Inferior parietal cortex (tissue), 1 donor: ENCODE measurements at regions not wholly inside any gene's neighbourhood (a gene's known extent, or its start where the extent isn't known, plus 50 kb on each side); places are given as distances from the start of the nearest gene placed in this dataset.

ENCODE experiments used
- DNase-seq: peaks from one replicate; pipeline ENCODE4 v3.0.0-alpha.2; 2016; ENCODE audit errors: extremely low spot score

DNA sequence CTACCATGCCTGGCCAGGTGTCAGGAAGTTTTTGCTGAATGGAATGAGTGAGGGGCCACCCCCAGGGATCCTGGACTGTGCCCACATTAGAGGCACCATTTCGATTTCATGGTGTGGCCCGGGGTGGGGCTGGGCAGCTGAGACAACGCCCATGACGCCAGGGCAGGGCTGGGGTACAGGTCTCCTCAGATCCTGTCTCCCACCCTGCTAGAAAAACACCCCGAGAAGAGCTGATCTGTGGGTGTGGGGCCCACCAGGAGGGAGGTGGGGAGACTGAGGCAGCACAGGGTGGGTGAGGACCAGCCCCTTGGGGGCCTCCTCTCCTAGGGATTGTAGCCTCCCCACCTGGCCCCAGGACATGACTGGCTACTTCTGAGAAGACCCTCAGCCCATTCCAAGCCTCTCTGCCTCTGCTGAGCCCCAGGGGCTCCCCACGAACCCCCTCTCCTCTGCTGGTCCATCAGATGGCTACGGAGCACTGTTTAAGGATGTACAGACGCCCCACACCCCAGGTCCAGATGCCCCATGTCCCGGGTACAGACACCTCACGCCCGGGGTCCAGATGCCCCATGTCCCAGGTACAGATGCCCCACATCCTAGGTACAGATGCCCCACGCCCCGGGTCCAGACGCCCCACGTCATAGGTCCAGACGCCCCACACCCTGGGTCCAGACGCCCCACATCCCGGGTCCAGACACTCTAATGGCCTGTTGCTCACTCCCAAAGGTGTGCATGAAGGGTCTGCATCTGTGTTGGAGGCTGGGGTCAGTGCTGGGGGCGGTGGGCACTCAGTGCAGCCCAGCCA lies 99.4 kb downstream of the MICALL2 start:
- DNase-seq, result no peak

DNA sequence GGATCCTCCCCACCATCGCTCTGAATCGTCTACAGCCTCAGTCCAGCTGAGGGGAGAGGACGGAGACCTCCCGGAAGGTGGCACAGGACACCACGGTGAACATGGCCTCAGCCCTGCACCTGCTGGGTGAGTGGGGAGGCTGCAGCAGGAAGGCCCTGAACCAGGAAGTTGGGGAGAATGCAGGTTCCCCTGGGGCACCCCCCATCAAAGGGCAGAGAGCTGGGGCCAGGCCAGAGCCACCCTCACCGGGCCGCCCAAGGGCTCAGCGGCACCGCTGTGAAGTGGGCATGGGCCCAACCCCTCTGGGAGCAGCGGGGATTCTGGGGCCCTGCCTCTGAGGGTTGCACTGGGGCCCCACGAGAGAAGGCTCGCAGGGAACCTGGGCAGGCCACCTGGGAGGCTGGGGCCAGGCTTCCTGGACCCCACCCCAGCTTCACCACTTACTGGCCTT lies 98.7 kb downstream of the MICALL2 start:
- no peak for DNase-seq

GRCh38 chr7:1361016-1361755 lies 98.1 kb downstream of the MICALL2 start:
- no peak for DNase-seq

DNA sequence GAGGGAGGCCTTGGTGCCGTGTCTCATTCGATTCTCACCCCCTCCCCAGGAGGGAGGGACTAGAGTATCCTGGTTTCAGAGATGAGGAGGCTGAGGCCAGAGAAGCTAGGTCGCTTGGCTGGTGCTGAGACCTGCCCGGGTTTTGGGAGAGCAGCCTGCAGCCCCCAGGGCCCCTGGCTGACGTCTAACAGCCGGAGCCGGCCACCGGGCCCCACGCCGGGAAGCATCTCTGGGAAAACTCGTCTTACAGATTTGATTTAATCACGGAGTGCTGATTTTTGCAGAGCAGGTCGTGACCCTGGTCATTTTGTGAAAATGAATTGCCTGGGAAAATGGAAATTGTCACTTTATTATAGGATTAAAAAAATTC lies 97.5 kb downstream of the MICALL2 start:
- no peak for DNase-seq

DNA sequence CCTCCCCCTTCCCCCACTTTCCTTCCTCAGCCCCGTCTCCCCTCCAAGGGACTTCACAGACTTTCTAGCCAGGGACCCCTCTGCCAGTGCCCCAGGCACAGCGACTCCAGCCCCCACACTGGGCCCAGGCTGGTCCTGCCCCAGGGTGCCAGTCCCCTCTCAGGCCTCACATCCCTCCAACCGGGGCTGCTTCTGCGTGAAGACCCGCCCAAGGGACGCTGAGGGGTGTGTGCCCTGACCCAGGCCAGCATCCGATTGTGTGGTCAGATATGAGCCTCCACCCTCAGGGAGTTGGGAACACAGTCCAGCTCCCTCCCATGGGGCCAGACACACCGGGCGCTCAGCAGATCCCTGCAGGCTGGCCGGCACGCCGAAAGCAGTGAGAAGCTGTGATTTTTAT lies 97.0 kb downstream of the MICALL2 start:
- no peak for DNase-seq

GRCh38 chr7:1364068-1364905 lies 95.0 kb downstream of the MICALL2 start:
- DNase-seq, result no peak

GRCh38 chr7:1364906-1365570 lies 94.2 kb downstream of the MICALL2 start:
- DNase-seq, result no peak

DNA sequence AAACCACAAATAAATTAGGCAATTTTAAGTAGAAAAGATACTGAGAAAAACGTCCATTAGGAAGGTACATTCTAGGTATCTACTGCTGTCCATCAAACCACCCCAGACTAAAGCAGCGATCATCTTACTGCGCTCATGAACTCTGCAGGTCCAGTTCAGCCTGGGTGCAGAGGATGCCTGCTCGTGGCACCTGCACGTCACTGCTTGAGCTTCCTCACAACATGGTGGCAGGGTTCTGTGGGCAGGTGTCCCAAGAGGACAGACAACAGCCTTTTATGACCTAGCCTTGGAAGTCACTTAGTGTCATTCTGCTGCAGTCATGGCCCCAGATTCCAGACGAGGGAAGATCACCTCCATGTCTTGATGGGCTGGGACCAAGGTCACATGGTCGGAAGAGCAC lies 93.4 kb downstream of the MICALL2 start:
- DNase-seq, result no peak

DNA sequence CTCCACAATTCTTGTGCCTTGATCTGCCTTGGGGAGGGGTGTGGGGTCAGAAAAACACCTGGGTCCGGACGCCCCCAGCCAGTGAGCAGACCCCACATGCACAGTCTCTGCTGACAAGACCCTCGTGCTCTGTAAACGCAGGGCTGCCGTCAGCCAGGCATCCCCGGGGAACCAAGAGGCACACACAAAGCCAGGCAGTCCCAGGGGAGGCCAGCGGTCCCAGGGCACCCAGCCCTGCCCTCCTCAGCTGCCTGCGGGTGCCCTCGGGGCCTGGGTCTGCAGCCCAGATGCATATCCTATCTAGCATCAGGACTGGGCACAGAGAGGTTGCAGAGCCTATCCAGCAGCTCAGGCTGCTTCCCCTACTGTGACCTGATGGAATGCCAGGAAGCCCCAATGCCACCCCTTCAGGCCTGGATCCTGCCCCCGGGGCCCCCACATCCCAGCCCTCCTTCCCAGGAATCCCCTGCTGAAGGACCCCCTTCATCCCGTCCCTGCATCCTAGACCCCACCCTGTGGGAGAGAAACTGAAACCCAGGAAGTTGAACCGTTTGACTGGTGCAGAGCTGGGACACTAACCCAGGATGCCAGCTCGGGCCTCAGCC lies 92.4 kb downstream of the MICALL2 start:
- DNase-seq, result no peak

GRCh38 chr7:1367501-1368183 lies 91.6 kb downstream of the MICALL2 start:
- no peak for DNase-seq

GRCh38 chr7:1368184-1368681 lies 91.0 kb downstream of the MICALL2 start:
- no peak for DNase-seq

DNA sequence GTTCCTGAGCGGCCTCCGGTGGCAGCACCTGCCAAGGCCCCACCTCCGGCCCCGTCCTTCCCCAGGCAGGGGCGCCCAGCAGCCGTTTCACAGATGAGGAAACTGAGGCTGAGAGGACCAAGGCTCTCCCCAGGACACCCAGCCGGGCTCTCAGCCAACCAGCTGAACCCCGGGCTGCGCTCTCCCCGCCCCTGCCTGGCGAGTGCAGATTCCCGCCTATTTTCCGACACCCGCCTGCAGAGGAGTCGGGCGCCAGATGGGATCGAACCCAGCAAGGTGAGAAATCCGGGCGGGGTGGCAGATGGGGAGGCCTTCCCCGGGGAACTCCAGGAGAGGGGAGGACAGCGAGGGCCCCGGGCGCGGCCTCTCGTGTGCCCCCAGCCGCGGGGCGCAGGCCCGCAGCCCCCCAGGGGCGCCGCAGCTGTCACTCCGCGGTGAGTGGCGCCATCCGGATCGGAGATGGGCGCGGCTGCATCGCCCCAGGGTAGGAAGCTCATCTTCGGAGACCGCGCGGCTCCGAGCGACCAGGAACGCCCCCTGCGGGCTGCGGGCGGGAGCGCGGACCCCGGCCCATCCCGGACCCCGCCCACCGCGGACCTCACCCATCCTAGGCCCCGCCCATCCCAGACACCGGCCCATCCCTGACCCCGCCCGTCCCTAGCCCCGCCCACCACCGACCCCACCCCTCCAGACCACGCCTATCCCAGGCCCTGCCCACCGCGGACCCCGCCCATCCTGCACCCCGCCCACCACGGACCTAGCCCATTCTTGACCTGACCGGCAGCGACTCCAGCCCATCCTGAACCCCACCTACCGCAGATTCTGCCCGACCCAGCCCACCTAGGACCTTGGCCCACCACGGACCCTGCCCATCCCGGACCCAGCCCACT lies 90.3 kb downstream of the MICALL2 start:
- DNase-seq, result no peak

GRCh38 chr7:1369916-1370657 lies 89.2 kb downstream of the MICALL2 start:
- no peak for DNase-seq

DNA sequence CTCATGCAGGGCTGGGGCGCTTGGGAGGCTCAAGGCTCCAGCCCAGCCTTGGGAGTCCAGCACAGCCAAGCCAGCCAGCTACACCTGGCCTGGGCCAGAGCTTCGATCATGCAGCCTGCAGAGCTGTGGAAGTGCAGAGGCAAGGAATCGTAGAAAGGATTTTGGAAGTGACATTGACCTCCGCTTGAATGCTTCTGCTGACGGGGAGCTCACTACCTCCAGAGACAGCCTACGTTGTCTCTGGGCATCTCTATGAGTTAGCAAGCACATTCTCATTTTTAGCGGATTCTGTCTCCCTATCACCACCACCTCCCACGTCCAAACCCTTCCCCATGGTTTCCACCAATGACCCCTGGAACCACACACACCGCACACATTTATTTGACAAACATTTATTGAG lies 88.5 kb downstream of the MICALL2 start:
- no peak for DNase-seq

DNA sequence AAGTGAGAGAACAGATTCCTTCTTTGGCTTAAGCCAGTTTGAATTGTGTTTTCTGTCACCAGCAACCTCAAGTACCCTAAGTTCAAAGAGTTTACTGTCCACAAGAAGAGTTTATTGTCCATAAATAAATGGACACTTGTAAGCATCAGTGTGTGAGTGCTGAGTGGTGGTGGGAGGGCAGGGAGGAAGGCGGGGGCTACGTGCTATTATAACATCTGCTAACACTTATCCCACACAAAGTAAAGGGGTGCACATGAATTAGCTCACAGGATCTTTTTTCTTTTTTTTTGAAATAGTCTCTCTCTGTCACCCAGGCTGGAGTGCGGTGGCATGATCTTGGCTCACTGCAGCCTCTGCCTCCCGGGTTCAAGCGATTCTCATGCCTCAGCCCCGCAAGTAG lies 87.2 kb downstream of the MICALL2 start:
- DNase-seq, result no peak

- no peak for DNase-seq
These were observed 86.4 kb downstream of the MICALL2 start for GRCh38 chr7:1372671-1373379.

GRCh38 chr7:1377111-1377909 lies 82.0 kb downstream of the MICALL2 start:
- DNase-seq, result no peak
